Panc1 (cell line): ENCODE measurements at regions not wholly inside any gene's neighbourhood (a gene's known extent, or its start where the extent isn't known, plus 50 kb on each side); places are given as distances from the start of the nearest gene placed in this dataset.

ENCODE experiments used
- SIN3A ChIP-seq: IDR thresholded peaks from 2 replicates; pipeline ENCODE4 v1.6.1; 2012; ENCODE audit warnings: low read depth, mild to moderate bottlenecking, low read length, moderate library complexity, borderline replicate concordance; ENCODE audit not compliant: insufficient read depth
- TF ChIP-seq, protein P1 (sequence below): fragments of 450-650 bp; IDR thresholded peaks from 2 replicates; pipeline ENCODE4 v1.5.1; 2017; ENCODE audit warnings: mild to moderate bottlenecking
- TF ChIP-seq, protein P2 (sequence below), 2 experiments: IDR thresholded peaks; 2 replicates each; pipeline ENCODE4 v1.6.1; 2011 to 2012; ENCODE audit warnings: low read depth in 2 of 2, control low read depth in 1 of 2, low read length in 1 of 2, mild to moderate bottlenecking in 1 of 2, moderate library complexity in 1 of 2; ENCODE audit not compliant: insufficient read depth in 1 of 2

DNA sequence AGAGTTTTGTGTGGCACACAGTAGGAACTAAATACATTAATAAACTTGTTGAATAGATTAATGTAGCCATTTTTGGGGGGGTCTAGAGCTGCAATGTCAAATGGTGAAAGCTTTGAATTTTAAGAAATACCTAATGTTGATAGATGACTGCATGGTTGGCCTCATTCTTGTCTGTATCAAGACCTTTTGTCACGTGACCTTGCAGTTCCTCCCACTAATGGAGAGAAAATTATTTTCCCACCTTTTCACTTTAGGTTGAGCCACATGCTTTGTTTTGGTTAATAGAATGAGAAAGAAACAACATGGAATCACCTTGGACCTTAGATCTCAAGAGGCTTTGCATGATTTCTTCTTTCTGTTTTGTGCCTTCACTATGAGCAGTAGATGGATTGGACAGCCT lies 223.6 kb upstream of the DEPDC1 start:
- TF ChIP-seq, protein P1, sequence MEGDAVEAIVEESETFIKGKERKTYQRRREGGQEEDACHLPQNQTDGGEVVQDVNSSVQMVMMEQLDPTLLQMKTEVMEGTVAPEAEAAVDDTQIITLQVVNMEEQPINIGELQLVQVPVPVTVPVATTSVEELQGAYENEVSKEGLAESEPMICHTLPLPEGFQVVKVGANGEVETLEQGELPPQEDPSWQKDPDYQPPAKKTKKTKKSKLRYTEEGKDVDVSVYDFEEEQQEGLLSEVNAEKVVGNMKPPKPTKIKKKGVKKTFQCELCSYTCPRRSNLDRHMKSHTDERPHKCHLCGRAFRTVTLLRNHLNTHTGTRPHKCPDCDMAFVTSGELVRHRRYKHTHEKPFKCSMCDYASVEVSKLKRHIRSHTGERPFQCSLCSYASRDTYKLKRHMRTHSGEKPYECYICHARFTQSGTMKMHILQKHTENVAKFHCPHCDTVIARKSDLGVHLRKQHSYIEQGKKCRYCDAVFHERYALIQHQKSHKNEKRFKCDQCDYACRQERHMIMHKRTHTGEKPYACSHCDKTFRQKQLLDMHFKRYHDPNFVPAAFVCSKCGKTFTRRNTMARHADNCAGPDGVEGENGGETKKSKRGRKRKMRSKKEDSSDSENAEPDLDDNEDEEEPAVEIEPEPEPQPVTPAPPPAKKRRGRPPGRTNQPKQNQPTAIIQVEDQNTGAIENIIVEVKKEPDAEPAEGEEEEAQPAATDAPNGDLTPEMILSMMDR: no peak
- TF ChIP-seq, protein P2, sequence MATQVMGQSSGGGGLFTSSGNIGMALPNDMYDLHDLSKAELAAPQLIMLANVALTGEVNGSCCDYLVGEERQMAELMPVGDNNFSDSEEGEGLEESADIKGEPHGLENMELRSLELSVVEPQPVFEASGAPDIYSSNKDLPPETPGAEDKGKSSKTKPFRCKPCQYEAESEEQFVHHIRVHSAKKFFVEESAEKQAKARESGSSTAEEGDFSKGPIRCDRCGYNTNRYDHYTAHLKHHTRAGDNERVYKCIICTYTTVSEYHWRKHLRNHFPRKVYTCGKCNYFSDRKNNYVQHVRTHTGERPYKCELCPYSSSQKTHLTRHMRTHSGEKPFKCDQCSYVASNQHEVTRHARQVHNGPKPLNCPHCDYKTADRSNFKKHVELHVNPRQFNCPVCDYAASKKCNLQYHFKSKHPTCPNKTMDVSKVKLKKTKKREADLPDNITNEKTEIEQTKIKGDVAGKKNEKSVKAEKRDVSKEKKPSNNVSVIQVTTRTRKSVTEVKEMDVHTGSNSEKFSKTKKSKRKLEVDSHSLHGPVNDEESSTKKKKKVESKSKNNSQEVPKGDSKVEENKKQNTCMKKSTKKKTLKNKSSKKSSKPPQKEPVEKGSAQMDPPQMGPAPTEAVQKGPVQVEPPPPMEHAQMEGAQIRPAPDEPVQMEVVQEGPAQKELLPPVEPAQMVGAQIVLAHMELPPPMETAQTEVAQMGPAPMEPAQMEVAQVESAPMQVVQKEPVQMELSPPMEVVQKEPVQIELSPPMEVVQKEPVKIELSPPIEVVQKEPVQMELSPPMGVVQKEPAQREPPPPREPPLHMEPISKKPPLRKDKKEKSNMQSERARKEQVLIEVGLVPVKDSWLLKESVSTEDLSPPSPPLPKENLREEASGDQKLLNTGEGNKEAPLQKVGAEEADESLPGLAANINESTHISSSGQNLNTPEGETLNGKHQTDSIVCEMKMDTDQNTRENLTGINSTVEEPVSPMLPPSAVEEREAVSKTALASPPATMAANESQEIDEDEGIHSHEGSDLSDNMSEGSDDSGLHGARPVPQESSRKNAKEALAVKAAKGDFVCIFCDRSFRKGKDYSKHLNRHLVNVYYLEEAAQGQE (IDR thresholded peaks at IDR 0.05; ENCODE audit: insufficient read depth in 1 of 2, low read depth in 2 of 2, low read length in 1 of 2): no peak
- TF ChIP-seq SIN3A: no peak
